HFF-Myc (cell line): ENCODE measurements at regions not wholly inside any gene's neighbourhood (a gene's known extent, or its start where the extent isn't known, plus 50 kb on each side); places are given as distances from the start of the nearest gene placed in this dataset.
"Not testable (repeated sequence)": the region's sequence is repeated elsewhere in the genome, so short reads cannot be mapped to it uniquely, and the experiment has no call there.

Source experiments
- DNase-seq: peaks from one replicate; pipeline ENCODE4 v3.0.0-alpha.2; 2011; ENCODE audit warnings: low read depth; ENCODE audit errors: extremely low read depth
- H3K4me3 ChIP-seq: replicated peaks from 2 replicates; pipeline ENCODE4 v1.5.1; 2011; ENCODE audit warnings: low read depth, mild to moderate bottlenecking, control low read depth, low read length
- CTCF ChIP-seq: IDR thresholded peaks from 2 replicates; pipeline ENCODE4 v1.5.1; 2012; ENCODE audit warnings: mild to moderate bottlenecking, low read depth, low read length, control low read depth; ENCODE audit errors: missing control alignments

- H3K4me3 ChIP-seq: no peak overlapping the region
- no peak for TF ChIP-seq CTCF
- DNase-seq: no peak
Measured at GRCh38 chr10:81192221-81192788, 654.6 kb downstream of the SH2D4B start.

- H3K4me3 ChIP-seq: no peak overlapping the region
- TF ChIP-seq CTCF: no peak
- DNase-seq: no peak
Measured at GRCh38 chr10:81200801-81201200, 663.1 kb downstream of the SH2D4B start.

- not testable (repeated sequence) for H3K4me3 ChIP-seq, DNase-seq
Measured at GRCh38 chr10:81207359-81207758, 667.6 kb upstream of the NRG3 start.

GRCh38 chr10:81213370-81213769 is 661.6 kb upstream of the NRG3 start:
- DNase-seq: no peak
- no peak overlapping the region for H3K4me3 ChIP-seq
- TF ChIP-seq CTCF: no peak

- no peak for TF ChIP-seq CTCF
- H3K4me3 ChIP-seq: no peak overlapping the region
- DNase-seq: no peak
Measured at GRCh38 chr10:81215498-81215897, 659.5 kb upstream of the NRG3 start.

GRCh38 chr10:81216949-81217348 is 658.0 kb upstream of the NRG3 start:
- TF ChIP-seq CTCF: no peak
- DNase-seq: no peak
- H3K4me3 ChIP-seq: no peak overlapping the region

- no peak for DNase-seq
- no peak for TF ChIP-seq CTCF
- no peak overlapping the region for H3K4me3 ChIP-seq
Measured at GRCh38 chr10:81218307-81218706, 656.7 kb upstream of the NRG3 start.
